Ovary (tissue), 3 donors: ENCODE measurements at regions not wholly inside any gene's neighbourhood (a gene's known extent, or its start where the extent isn't known, plus 50 kb on each side); places are given as distances from the start of the nearest gene placed in this dataset.

Source experiments
- CTCF ChIP-seq, 3 donors: fragments of 450-650 bp in 2 of 3; fragments of 200-600 bp in 1 of 3; IDR thresholded peaks; one replicate each; pipeline versions ENCODE4 v1.5.1 to v1.8.0; 2016 to 2022; ENCODE audit warnings: antibody characterized with exemption in 3 of 3, mild to moderate bottlenecking in 1 of 3
- EP300 ChIP-seq: sonication (generic); formaldehyde crosslinking; IDR thresholded peaks from one replicate; pipeline ENCODE4 v1.6.1; 2017; ENCODE audit warnings: antibody characterized with exemption
- POLR2A ChIP-seq: fragments of 450-650 bp; IDR thresholded peaks from one replicate; pipeline ENCODE4 v1.6.1; 2017; ENCODE audit warnings: antibody characterized with exemption, mild to moderate bottlenecking, moderate library complexity
- donor health status: DM: no; HTN: no; CAD: no.

- TF ChIP-seq POLR2A (no peak), EP300 (no peak), CTCF (IDR thresholded peaks at IDR 0.05) (no peak)
Observed at GRCh38 chr10:36494371-36494770, 631.0 kb upstream of the ANKRD30A start.
